BLaER1 treated with 17β-estradiol and CSF1 and Interleukin-3, amounts not matched to agents 10 nM and 100 nM (cell line): ENCODE measurements at regions not wholly inside any gene's neighbourhood (a gene's known extent, or its start where the extent isn't known, plus 50 kb on each side); places are given as distances from the start of the nearest gene placed in this dataset.

Source experiments
- H3K27ac ChIP-seq, 11 experiments: shearing (Covaris generic); formaldehyde crosslinking; 2 replicates each; pipeline ENCODE4 v1.8.1; 2022
- H3K27me3 ChIP-seq, 11 experiments: shearing (Covaris generic); formaldehyde crosslinking; 2 replicates each; pipeline ENCODE4 v1.8.1; 2022
- H3K36me3 ChIP-seq, 11 experiments: shearing (Covaris generic); formaldehyde crosslinking; 2 replicates each; pipeline ENCODE4 v1.8.1; 2022
- H3K4me1 ChIP-seq, 10 experiments: shearing (Covaris generic); formaldehyde crosslinking; 2 replicates each; pipeline ENCODE4 v1.8.1; 2022
- H3K4me2 ChIP-seq, 11 experiments: shearing (Covaris generic); formaldehyde crosslinking; 2 replicates each; pipeline ENCODE4 v1.8.1; 2022
- H3K4me3 ChIP-seq, 10 experiments: shearing (Covaris generic); formaldehyde crosslinking; 2 replicates each; pipeline ENCODE4 v1.8.1; 2022
- H3K9ac ChIP-seq, 11 experiments: shearing (Covaris generic); formaldehyde crosslinking; 2 replicates each; pipeline ENCODE4 v1.8.1; 2022
- H3K9me3 ChIP-seq, 11 experiments: shearing (Covaris generic); formaldehyde crosslinking; replicated peaks in 1 of 11; 2 replicates each; pipeline ENCODE4 v1.8.1; 2022
- H4K20me1 ChIP-seq, 11 experiments: shearing (Covaris generic); formaldehyde crosslinking; 2 replicates each; pipeline ENCODE4 v1.8.1; 2022
- Cebpa-rat ChIP-seq, 11 experiments: shearing (Covaris generic); IDR thresholded peaks; 2 replicates each; pipeline ENCODE4 v1.8.1; 2022

- no peak for TF ChIP-seq Cebpa-rat (IDR thresholded peaks at IDR 0.05)
- no peak overlapping the region for H3K9ac ChIP-seq
- H3K27me3 ChIP-seq: no peaks in the 10 kb centered on the region
- H3K9me3 ChIP-seq: no peaks in the 10 kb centered on the region; a peak in 2 of 22 replicates
- H3K36me3 ChIP-seq: no peaks in the 10 kb centered on the region
- H3K4me1 ChIP-seq: peaks cover 12 to 33% (median 27%) of the 10 kb centered on the region in 10 experiments
- no peak overlapping the region for H3K4me3 ChIP-seq
- no peak overlapping the region for H3K27ac ChIP-seq
- H4K20me1 ChIP-seq: no peaks in the 10 kb centered on the region
- H3K4me2 ChIP-seq: no peak overlapping the region; a peak in 2 of 22 replicates
Measured at GRCh38 chr11:44404736-44405395, 94.9 kb upstream of the ALX4 start.

- no peaks in the 10 kb centered on the region for H3K27me3 ChIP-seq
- no peaks in the 10 kb centered on the region for H4K20me1 ChIP-seq
- peak overlapping the region in 1 of 11 experiments; percentile 16; a peak in 1 of 22 replicates for H3K27ac ChIP-seq
- peaks cover 11 to 39% (median 24%) of the 10 kb centered on the region in 10 experiments for H3K4me1 ChIP-seq
- peak overlapping the region in 10 of 11 experiments; percentile 17 to 71 (median 36); a peak in 14 of 22 replicates for H3K4me2 ChIP-seq
- H3K9ac ChIP-seq: no peak overlapping the region
- no peak for TF ChIP-seq Cebpa-rat (IDR thresholded peaks at IDR 0.05)
- no peak overlapping the region for H3K4me3 ChIP-seq
- peaks cover 10 to 22% (median 18%) of the 10 kb centered on the region in 11 experiments for H3K9me3 ChIP-seq
- H3K36me3 ChIP-seq: no peaks in the 10 kb centered on the region
Measured at GRCh38 chr11:44407211-44407996, 97.5 kb upstream of the ALX4 start.

- Histone ChIP-seq H4K20me1 (no peaks in the 10 kb centered on the region), H3K4me2 (peak overlapping the region in 3 of 11 experiments; percentile 21 to 71 (median 44); a peak in 2 of 22 replicates), H3K36me3 (no peaks in the 10 kb centered on the region), H3K4me1 (peaks cover 3 to 39% (median 16%) of the 10 kb centered on the region in 10 experiments; a peak in 19 of 20 replicates), H3K27me3 (no peaks in the 10 kb centered on the region), H3K9me3 (peaks cover 18 to 29% (median 25%) of the 10 kb centered on the region in 11 experiments), H3K27ac (no peak overlapping the region), H3K9ac (no peak overlapping the region), H3K4me3 (no peak overlapping the region)
- no peak for TF ChIP-seq Cebpa-rat (IDR thresholded peaks at IDR 0.05)
Measured at GRCh38 chr11:44408141-44408540, 98.2 kb upstream of the ALX4 start.

GRCh38 chr11:44408711-44409470 lies 99.0 kb upstream of the ALX4 start:
- H3K4me1 ChIP-seq: peaks cover 0 to 39% (median 10%) of the 10 kb centered on the region in 10 experiments; a peak in 16 of 20 replicates
- H3K36me3 ChIP-seq: no peaks in the 10 kb centered on the region
- no peak overlapping the region for H3K27ac ChIP-seq
- H3K27me3 ChIP-seq: no peaks in the 10 kb centered on the region
- no peak overlapping the region for H3K4me3 ChIP-seq
- H3K4me2 ChIP-seq: peak overlapping the region in 3 of 11 experiments; percentile 25 to 71 (median 33); a peak in 5 of 22 replicates
- H3K9me3 ChIP-seq: peaks cover 18 to 31% (median 25%) of the 10 kb centered on the region in 11 experiments
- H4K20me1 ChIP-seq: no peaks in the 10 kb centered on the region
- no peak for TF ChIP-seq Cebpa-rat (IDR thresholded peaks at IDR 0.05)
- no peak overlapping the region for H3K9ac ChIP-seq

GRCh38 chr11:44409558-44410236 lies 99.8 kb upstream of the ALX4 start:
- no peak for TF ChIP-seq Cebpa-rat (IDR thresholded peaks at IDR 0.05)
- H3K4me1 ChIP-seq: peaks cover 0 to 39% (median 9%) of the 10 kb centered on the region in 10 experiments; a peak in 16 of 20 replicates
- H3K9me3 ChIP-seq: peaks cover 18 to 31% (median 25%) of the 10 kb centered on the region in 11 experiments
- peak overlapping the region in 3 of 11 experiments; percentile 25 to 61 (median 33); a peak in 5 of 22 replicates for H3K4me2 ChIP-seq
- H3K9ac ChIP-seq: no peak overlapping the region
- no peak overlapping the region for H3K4me3 ChIP-seq
- no peak overlapping the region for H3K27ac ChIP-seq
- H3K36me3 ChIP-seq: no peaks in the 10 kb centered on the region
- no peaks in the 10 kb centered on the region for H4K20me1 ChIP-seq
- H3K27me3 ChIP-seq: no peaks in the 10 kb centered on the region

DNA sequence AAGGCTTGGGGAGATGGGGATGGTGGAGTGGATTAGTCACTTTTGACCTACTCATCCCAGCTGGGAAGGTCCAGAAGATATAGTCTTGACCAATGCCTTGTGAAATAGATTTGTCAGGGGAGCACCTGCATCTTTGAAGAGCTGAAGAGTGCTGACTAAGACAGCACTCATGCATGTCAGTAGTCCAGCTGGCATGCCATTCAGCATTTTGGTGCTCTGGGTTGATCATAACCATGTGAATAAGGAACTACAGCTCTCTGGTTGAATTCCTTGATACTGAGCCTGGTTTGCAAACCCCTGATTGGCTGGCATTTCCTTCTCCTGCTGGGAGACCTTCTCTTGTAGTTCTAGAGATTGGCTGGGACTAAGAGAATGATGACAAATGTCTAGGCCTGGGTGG lies 106.8 kb upstream of the ALX4 start:
- no peak overlapping the region for H3K4me3 ChIP-seq
- peaks cover 0 to 5% (median 0%) of the 10 kb centered on the region in 10 experiments; a peak in 4 of 20 replicates for H3K4me1 ChIP-seq
- H3K36me3 ChIP-seq: no peaks in the 10 kb centered on the region
- TF ChIP-seq Cebpa-rat (IDR thresholded peaks at IDR 0.05): no peak
- H3K27me3 ChIP-seq: no peaks in the 10 kb centered on the region
- no peaks in the 10 kb centered on the region for H4K20me1 ChIP-seq
- peak overlapping the region in 1 of 11 experiments; percentile 10; a peak in 1 of 22 replicates for H3K4me2 ChIP-seq
- H3K27ac ChIP-seq: peak overlapping the region in 2 of 11 experiments; percentile 35 to 41; a peak in 1 of 22 replicates
- peaks cover 10 to 24% (median 18%) of the 10 kb centered on the region in 11 experiments for H3K9me3 ChIP-seq
- H3K9ac ChIP-seq: no peak overlapping the region

DNA sequence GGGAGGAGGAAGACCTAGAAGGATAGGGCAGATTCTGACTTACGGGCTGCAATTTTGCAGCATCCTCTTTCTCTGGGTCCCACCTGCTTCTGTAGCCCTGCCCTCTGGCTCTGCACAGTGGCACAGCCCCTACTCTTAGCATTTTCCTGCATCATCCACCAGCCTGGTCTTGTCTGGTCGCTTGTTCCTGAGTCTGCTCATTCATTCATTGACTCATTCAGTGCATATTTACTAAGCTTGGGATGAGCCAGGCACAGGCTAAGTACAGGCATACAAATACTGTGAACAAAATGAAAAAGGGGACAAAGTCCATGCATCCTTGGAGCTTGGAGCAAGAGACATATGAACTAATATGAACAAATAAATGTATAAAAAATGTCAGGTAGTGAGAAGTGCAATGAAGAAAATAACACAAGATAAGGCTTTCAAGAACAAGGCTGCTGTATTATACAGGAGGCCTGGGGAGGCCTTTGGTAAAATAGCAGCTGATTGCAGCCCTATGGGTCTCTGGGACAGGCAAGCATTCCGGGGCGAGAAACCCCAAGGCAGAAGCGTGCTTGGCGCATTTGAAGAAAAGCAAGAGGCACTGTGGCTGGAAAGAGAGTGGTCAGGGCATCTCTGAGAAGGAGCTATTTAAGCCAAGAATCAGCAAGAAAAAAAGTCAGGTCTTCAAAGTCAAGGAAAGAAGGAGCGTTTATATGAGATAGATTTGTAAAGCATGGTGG lies 108.0 kb upstream of the ALX4 start:
- H3K4me1 ChIP-seq: peaks cover 0 to 5% (median 0%) of the 10 kb centered on the region in 10 experiments; a peak in 4 of 20 replicates
- TF ChIP-seq Cebpa-rat (IDR thresholded peaks at IDR 0.05): no peak
- H4K20me1 ChIP-seq: no peaks in the 10 kb centered on the region
- H3K36me3 ChIP-seq: no peaks in the 10 kb centered on the region
- H3K27me3 ChIP-seq: no peaks in the 10 kb centered on the region
- peaks cover 0 to 13% (median 8%) of the 10 kb centered on the region in 11 experiments; a peak in 13 of 22 replicates for H3K9me3 ChIP-seq
- H3K4me2 ChIP-seq: no peak overlapping the region
- H3K27ac ChIP-seq: no peak overlapping the region
- H3K4me3 ChIP-seq: no peak overlapping the region
- no peak overlapping the region for H3K9ac ChIP-seq

GRCh38 chr11:44418456-44418830 lies 108.5 kb upstream of the ALX4 start:
- H3K9me3 ChIP-seq: peaks cover 0 to 9% (median 6%) of the 10 kb centered on the region in 11 experiments; a peak in 9 of 22 replicates
- no peaks in the 10 kb centered on the region for H4K20me1 ChIP-seq
- no peaks in the 10 kb centered on the region for H3K36me3 ChIP-seq
- TF ChIP-seq Cebpa-rat (IDR thresholded peaks at IDR 0.05): no peak
- H3K4me2 ChIP-seq: no peak overlapping the region
- no peak overlapping the region for H3K27ac ChIP-seq
- peaks cover 0 to 5% (median 0%) of the 10 kb centered on the region in 10 experiments; a peak in 4 of 20 replicates for H3K4me1 ChIP-seq
- H3K9ac ChIP-seq: no peak overlapping the region
- no peaks in the 10 kb centered on the region for H3K27me3 ChIP-seq
- no peak overlapping the region for H3K4me3 ChIP-seq
